ACHN (cell line): ENCODE measurements at regions not wholly inside any gene's neighbourhood (a gene's known extent, or its start where the extent isn't known, plus 50 kb on each side); places are given as distances from the start of the nearest gene placed in this dataset.

Experiments used
- DNase-seq: peaks from one replicate; pipeline ENCODE4 v3.0.0-alpha.2; 2015
- in situ Hi-C: cut with HindIII; loops from 2 replicates; pipeline ENCODE4 v1.10.0; 2017; ENCODE audit warnings: low sequenced_read_pairs, low pct_ligation_motif_present, low pct_unique_long_range_greater_than_20kb

DNA sequence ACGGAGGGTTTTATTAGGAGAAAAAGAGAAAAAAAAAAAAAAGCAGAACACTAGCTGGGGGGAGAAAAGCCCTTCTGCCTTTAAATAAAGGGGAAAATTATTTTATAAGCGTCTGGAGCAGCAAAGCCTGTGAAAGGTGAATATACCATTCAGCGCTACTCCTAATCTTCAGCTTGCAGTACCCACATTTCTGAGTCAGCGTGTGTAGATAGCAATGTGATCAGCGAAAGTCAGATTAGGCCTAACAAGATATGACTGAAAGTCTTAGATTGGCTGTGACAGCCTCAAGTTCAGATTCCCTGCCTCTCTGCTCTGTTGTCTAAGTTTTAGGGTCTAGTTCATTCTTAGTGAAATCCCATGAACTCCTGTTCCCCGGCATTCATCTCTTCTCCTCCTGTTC is 279.5 kb downstream of the TMEM114 start:
- in situ Hi-C loops, result no loop called here

DNA sequence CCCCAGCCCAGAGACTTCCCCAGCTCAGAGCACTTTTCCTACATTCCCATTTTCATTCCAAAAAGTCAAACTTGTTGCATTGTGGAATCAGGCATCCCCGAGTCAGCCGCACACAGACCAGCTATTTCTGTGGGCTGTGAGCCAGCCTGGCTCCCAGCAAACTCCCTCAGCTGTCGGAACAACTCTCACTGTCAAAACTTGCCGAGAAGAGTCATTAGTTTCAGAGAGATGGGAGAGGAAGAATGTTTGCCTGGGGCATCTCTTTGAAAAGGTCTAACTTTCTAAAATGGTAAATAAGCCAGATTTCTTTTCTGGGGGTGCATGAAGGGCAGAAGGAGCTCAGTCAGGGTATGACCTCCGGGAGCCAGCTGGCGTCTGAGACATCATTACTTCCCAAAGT is 280.0 kb downstream of the TMEM114 start:
- in situ Hi-C loops, result no loop called here
- no peak for DNase-seq

More for the DNA sequence above, 279.5 kb downstream of the TMEM114 start:
- no peak for DNase-seq

DNA sequence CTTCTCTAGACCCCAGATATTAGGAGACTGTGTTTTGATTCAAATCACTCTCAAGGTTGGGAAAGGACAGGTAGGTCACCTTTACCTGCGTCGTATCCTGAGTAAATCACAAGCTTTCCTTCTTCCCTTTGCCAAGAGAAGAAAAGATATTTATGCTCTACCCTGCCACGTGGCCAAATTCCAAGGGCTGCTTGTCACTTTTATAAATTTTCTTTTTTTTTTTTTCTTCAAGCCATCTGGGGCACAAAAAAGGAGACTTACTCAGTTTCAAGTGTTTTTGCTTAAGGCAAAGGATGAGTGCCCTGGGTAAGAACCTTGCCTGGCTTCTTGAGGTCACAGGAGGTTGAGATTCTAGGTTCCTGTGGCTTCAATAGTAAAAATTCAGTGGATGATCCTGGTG is 285.1 kb downstream of the TMEM114 start:
- in situ Hi-C loops, result no loop called here
- DNase-seq, result no peak

DNA sequence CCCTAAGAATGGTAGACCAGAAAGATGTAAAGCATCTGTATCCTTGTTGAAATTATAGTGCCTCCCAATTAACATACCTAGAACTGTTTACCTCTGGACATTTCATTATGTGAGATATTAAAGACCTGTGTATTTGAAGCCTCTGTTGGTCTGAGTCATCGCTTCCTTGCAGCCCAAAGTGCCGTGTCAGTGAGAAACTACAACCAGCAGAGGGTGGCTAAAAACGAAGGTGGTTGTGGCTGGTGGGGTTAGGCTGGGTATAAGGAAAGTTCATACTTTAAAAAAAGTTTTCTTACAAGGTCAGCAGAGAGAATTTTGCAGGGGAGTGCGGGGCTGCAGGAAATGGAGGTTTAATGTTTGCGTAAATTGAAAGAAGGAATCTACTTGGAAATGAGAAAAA is 290.7 kb downstream of the TMEM114 start:
- in situ Hi-C loops, result no loop called here
- DNase-seq, result no peak

DNA sequence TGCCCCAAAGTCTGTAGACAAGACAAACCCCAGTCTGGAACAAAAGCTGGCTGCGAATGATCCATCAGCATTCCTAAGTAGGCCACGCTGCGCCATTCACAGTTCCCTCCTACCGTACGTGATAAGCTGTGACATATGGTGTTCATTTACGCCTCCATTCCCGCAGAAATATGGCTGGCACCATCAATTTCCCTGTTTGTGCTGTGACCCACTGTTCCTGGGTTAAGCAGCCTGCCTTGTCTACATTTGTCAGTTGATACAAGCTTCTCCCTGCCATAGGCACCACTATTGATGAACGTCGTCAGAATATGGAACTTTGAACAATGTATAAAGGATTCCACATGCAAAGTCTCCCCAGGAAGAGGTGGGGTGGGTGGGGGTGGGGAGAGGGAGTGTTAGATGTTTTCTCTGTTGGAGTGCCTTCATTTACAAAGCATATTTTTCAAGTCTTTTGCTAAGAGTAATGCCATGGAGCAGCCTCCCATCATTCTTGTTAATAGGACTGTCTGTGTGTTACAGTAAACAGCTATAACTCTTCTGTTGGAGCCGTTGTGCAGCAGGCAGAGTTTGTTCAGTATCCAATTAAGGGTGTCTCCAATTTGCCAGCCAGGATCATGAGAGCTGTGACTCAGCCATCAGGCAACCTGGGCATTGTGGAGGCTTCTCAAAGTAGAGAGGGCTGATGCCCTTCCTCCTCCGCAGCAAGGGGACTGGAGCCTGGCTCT is 294.6 kb downstream of the TMEM114 start:
- in situ Hi-C loops, result no loop called here
- DNase-seq, result no peak

DNA sequence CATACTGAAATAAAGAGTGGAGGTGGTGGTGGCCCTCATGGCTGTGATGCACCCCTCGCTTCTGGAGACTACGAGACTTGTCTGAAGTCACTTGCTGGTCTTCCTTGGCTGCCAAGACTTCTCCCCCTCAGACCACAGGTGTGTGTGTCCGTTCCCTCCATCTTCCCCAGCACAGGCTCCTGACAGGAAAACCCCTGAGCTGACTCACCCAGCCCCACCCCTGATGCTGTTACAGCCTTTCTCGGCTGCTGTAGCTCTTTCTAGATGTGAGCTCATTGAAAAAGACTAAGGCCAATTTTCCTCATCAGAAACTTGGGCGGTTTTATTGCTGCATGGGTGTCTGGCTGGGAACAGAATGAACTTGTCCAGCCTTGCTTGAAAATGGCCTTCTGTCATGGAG is 296.9 kb downstream of the TMEM114 start:
- in situ Hi-C loops, result no loop called here
- DNase-seq, result no peak

DNA sequence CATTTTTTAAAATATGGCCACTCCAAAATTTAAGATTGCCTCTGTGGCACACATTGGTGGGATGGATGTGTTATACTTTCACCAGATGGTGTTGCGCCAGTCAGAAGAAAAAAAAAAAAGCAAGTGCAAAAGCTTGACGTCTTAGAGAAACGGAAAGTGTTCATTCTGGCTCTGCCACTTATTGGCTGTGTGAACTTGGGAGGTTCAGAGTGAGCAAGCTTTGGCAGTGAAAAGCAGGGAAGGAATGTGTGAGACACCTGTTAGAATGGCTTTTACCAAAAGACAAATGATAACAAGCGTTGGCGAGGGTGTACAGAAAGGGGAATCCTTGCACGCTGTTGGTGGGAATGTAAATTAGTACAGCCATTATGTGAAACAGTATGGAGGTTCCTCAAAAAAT is 298.0 kb downstream of the TMEM114 start:
- in situ Hi-C loops, result no loop called here
- DNase-seq, result no peak

DNA sequence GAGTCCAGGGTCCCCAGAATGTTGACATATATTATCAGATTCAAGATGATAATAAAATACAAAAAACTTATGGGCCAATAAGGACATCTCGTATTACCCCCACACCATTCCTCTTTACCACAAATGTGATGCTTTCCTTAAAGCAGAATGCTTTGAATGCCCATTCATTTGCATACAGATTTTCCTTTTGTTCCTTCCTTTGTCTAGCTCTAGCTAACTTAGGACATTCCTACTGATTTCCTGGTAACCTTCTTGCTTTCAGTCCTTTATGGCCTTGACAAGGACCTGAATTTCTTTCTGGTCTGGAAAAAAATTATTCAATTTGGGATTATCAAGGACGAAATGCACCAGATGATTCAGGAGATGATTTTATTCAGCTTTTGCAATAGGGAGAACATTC is 304.0 kb downstream of the TMEM114 start:
- in situ Hi-C loops, result no loop called here
- DNase-seq, result no peak

DNA sequence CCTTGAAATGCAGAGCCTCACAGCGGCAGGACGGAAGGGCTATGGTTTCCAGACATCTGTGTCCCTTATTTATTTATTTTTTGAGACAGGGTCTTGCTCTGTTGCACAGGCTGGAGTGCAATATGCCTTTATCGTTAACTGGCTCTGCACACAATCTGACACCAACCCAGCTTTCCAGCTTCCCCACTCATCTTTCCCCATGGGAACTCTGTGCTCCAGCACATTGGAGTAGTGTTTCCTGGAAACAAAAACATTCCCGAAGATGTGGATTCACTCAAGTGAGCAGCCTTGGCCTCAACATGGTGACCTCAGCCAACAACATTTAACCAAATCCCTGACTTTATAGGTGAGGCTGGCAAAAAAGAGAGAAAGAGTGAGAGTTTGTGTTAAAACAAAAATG is 307.1 kb downstream of the TMEM114 start:
- in situ Hi-C loops, result no loop called here
- no peak for DNase-seq

DNA sequence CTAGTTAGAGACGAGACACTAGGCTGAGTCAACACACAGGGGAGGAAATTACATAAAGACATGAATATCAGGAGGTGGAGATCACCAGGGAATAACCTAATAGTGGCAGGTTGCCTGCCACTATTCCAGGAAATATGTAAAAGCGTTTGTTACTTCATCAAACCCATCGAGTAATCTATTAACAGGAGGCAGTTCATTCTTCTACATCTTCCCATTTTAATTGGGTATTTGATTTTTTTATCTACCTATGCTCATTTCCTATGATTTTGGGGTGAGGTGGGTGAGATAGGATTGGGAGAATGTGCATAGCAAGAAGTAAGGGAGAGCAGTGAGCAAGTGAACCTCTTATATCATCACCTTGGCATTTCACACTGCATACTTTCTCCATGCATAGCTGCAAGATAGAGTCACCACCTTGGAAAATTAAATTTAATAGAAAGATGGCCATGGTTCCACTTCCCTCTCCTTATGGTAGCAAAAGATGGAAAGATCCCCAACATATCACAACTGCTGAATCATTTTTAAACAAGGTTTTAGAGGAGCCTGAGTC is 312.2 kb downstream of the TMEM114 start:
- in situ Hi-C loops, result no loop called here
- DNase-seq, result peak; percentile 56

DNA sequence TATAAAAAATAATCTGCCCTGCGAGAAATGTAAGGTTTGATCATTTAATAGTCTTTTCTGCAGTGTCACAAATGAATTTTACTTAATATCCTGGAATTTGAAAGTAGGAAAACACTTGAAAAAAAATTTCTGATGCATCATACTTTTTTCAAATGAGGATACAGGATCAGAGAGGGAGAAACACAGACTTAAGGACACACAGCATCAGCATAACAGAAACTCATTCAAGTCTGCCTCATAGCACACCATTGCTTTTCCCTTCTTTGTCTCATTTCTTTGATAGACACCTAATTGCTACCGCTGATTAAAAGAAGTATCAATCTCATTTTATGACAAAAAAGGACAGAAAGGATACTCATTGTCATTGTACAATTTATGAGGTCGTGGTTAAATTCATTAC is 319.0 kb downstream of the TMEM114 start:
- in situ Hi-C loops, result no loop called here
- no peak for DNase-seq

DNA sequence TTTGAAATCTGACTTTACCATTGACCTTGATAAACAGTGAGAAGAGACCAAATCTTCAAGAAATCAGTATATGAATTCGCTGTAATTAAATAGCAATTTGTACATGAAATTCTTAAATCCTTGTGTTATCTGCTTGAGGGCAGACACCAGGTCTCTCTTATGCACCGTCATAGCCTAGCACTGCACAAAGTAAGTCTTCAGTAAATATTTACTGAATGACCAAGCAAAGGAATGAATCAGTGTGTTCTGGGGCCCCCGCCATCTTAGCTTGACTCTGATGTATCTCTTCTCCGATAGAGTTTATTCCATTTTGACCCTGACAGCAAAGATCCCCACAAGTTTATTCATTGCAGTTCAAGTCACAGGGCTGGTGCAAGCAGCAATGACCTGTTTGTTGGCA is 328.0 kb downstream of the TMEM114 start:
- in situ Hi-C loops, result no loop called here
- DNase-seq, result no peak

DNA sequence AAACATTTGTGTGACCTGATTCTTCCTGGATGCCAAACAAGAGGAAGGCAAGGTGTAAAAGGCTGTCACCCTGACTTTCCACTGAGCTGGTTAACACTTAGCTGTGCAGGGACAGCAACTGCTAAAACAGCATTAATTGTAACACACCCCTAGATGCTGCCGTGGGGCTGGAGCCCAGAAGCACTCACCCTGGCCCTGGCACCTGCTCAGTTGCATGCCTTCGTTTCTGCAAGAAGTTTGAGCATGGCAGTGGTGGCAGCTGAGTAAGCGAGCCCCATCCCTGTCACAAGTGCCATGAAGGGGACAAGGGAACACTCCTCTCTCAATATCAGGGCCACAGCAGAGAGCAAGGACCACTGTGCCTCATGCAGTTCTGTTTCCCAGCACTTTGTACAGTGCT is 330.2 kb downstream of the TMEM114 start:
- DNase-seq, result no peak
- in situ Hi-C loops, result no loop called here

DNA sequence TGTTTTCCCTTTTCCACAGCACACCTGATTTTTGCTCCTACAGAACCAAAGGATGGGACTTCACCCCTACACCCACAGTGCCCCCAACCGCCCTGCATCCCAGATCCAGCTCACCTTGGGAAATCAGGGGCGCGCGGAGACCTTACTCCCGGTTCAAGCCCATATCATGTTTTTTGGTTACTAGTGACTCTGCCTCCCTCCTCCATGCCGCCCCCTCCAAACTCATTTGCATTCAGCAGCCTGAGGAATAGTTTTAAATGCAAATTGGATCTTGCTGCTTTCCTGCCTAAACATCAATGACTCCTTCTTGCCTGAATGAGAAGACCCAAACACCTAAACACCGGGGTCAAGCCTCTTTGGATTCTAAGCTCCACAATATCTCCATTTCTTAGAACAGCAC is 331.8 kb downstream of the TMEM114 start:
- in situ Hi-C loops, result no loop called here

DNA sequence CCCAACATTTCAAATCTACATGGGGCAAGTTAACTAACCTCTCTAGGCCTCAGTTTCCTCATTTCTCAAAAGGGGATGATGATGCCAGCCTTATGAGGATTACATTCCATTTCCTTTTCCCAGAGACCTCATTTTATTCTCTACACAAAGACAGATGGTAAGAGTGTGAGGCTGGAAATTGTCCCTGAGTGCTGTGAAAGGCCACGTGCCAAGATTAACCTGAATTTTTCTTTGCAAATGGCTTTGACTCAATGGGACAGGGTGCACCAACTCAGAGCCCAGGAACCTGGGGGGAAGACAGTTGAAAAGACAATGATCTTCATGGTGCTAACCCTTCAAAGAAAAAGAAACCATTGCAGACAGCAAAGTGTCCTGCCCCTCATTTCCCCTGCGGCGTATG is 332.8 kb downstream of the TMEM114 start:
- no peak for DNase-seq
- in situ Hi-C loops, result no loop called here

More for the DNA sequence above, 331.8 kb downstream of the TMEM114 start:
- no peak for DNase-seq

DNA sequence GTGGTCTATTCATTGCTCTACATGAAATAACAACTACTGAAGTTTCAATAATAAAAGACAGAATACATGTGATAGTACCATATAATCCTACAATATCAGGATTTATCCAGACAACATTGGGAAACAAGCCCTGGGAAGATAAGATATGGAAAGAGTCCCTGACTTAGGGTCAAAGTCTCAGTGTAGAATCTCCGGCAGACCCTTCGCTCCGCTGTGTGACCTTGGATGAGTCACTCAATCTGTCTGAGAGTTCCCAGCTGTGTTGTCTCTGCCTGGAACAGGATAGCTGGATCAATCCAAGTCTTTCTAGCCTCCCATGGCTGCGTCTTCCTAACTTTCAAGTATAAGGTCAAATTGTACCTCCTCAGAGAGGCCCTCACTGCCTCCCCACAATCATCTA is 335.9 kb downstream of the TMEM114 start:
- in situ Hi-C loops, result no loop called here
- DNase-seq, result no peak

DNA sequence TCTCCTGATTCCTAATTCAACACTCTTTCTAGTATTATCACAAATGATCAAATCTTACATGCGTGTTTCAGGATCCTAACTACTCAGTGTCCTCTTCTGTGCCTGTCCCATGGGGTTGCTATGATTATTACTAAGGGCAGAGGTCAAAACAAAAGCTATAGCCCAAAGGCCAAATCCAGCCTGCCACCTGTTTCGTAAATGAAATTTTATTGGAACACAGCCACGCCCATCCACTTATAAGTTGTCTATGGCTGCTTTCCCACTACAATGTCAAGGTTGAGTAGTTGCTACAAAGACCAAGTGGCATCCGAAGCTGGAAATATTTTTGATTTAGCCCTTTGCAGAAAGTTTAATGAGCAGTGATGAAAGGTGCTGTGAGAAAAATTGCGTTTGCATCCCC is 336.6 kb downstream of the TMEM114 start:
- no peak for DNase-seq
- in situ Hi-C loops, result no loop called here

DNA sequence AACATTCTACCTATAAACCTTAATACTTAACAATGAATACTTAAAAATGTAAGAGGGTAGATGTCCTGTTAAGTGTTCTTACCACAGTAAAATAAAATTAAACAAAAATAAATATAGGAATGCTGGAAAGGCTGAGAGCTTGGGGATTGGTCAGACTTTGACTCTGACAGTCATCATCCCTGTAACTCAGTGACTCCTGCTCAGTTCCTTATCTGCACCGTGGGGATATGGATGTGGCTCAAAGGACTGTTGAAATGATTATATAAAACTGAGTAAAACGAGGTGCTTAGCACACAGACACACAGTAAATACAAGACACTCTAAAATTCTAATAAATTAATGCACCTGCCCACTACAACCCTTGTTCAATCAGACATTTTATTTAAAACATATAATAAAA is 338.6 kb downstream of the TMEM114 start:
- in situ Hi-C loops, result no loop called here
- no peak for DNase-seq

DNA sequence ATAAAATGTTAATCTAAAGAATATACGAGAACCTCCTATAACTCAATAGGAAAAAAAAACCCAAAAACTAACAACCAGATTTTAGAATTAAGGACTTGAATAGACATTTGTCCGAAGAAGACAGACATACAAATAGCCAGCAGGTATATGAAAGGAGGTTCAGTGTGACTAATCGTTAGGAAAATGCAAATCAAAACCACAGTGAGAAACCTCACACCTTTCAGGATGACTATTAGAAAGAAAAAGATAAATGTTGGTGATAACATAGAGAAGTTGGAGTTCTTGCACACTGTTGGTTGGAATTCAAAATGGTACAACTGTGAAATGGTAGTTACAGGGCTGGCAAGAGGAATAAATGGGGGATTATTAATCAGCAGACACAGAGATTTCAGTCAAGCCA is 339.0 kb downstream of the TMEM114 start:
- in situ Hi-C loops, result no loop called here
- no peak for DNase-seq

DNA sequence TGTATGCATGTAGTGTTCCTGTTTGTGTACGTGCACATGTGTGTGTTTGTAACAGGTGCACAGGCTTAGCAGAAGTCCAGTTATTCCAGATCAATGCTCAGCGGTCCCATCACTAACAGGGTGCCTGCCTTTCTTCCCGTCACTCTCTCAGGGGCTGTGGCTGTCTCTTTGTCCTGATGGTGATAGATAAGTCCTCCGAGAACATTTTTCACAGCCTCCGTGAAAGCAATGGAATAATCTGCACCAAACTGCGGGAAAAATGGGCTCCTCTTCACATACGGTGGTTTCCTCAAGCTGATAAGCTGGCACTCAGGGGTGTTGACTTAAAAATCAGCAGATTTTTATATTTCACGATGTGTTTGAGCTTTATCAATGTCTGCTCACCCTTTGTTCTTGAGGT is 342.3 kb downstream of the TMEM114 start:
- no peak for DNase-seq
- in situ Hi-C loops, result no loop called here

DNA sequence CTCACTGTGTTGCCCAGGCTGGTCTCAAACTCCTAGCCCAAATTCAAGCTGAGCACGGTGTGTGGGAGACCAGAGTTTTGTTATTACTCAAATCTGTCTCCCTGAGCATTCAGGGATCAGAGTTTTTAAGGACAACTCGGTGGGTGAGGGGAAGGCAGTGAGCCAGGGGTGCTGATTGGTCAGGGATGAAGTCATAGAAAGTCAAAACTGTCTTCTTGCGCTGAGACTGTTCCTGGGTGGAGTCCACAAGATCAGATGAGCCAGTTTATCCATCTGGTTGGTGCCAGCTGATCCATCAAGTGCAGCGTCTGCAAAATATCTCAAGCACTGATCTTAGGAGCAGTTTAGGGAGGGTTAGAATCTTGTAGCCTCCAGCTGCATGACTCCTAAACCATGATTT is 346.3 kb downstream of the TMEM114 start:
- in situ Hi-C loops, result no loop called here
- DNase-seq, result no peak
